Heart right ventricle (tissue), 16 donors: ENCODE measurements at regions not wholly inside any gene's neighbourhood (a gene's known extent, or its start where the extent isn't known, plus 50 kb on each side); places are given as distances from the start of the nearest gene placed in this dataset.
A peak's percentile ranks its signal among the peaks of the same experiment; 100 is the strongest.

ENCODE experiments used
- ATAC-seq, 8 donors: fragments of 200-7000 bp; cut with Tn5 transposase; one replicate each; pipeline ENCODE4 v1.9.1; 2020; ENCODE audit warnings: mild to moderate bottlenecking in 8 of 8, moderate library complexity in 8 of 8, moderate number of reproducible peaks in 1 of 8
- DNase-seq, 2 donors: peaks; one replicate each; pipeline ENCODE4 v3.0.0-alpha.2; 2020
- H3K27ac ChIP-seq, 10 donors: fragments of 200-600 bp; sonication (generic) in 2 of 10; one replicate each; pipeline versions ENCODE4 v1.5.0 to v1.8.0; 2020 to 2022; ENCODE audit warnings: mild to moderate bottlenecking in 3 of 10
- H3K27me3 ChIP-seq, 7 donors: fragments of 200-600 bp; one replicate each; pipeline ENCODE4 v1.8.0; 2021 to 2022; ENCODE audit warnings: mild to moderate bottlenecking in 2 of 7
- H3K36me3 ChIP-seq, 9 donors: fragments of 200-600 bp; sonication (generic) in 1 of 9; one replicate each; pipeline versions ENCODE4 v1.5.0 to v1.8.0; 2020 to 2022; ENCODE audit warnings: mild to moderate bottlenecking in 2 of 9
- H3K4me1 ChIP-seq, 9 donors: fragments of 200-600 bp; sonication (generic) in 1 of 9; one replicate each; pipeline versions ENCODE4 v1.5.0 to v1.8.0; 2020 to 2022; ENCODE audit warnings: mild to moderate bottlenecking in 4 of 9
- H3K4me3 ChIP-seq, 10 donors: fragments of 200-600 bp; sonication (generic) in 2 of 10; one replicate each; pipeline versions ENCODE4 v1.5.0 to v1.8.0; 2020 to 2022; ENCODE audit warnings: mild to moderate bottlenecking in 7 of 10, moderate library complexity in 2 of 10
- H3K9me3 ChIP-seq, 11 donors: fragments of 200-600 bp in 10 of 11; sonication (generic) in 2 of 11; one replicate each; pipeline versions ENCODE4 v1.5.0 to v1.8.0; 2013 to 2022; ENCODE audit warnings: mild to moderate bottlenecking in 2 of 11, control low read depth in 1 of 11, moderate library complexity in 1 of 11
- WGBS, 2 donors: extraction: QIAGEN DNeasy Blood & Tissue Kit; methylation state at CpG; one replicate each; pipeline ENCODE4 v1.1.7; 2013; ENCODE audit warnings: inconsistent platforms in 1 of 2; 5-methylcytosine and 5-hydroxymethylcytosine counted together
- intact Hi-C, 10 donors: fragments of 100-400 bp; cut with DNase I; formaldehyde crosslinking; loops; one replicate each; pipeline versions ENCODE4 v1.11.1 to v1.14.2; 2022
- TF ChIP-seq, protein P1 (sequence below), 9 donors: fragments of 200-600 bp; sonication (generic) in 2 of 9; IDR thresholded peaks; one replicate each; pipeline versions ENCODE4 v1.5.0 to v1.8.0; 2021 to 2022; ENCODE audit warnings: antibody characterized with exemption in 9 of 9, mild to moderate bottlenecking in 5 of 9, moderate library complexity in 1 of 9
- donor health status: Arrhythmogenic right ventricular cardiomyopathy.
- donor health status: ischemic (EF 13 %, LVEDD 7.1; RV severe dilation, severe dysfunction).
- donor health status: healthy with polysubstance abuse.
- donor health status: DM: no; HTN: yes; CAD: no.
- donor health status: DM: no; HTN: no; CAD: no.
- donor health status: ischemic (EF 25% LVEDD 6.9; RV normal size, moderate dysfunction).
- donor health status: ischemic (EF 25% LVEDD 5.7; RV mildly dilated, moderate dysfunction).
- donor health status: healthy.
- donor health status: DM: yes; HTN: yes; CAD: no.
- donor health status: Ischemic cardiomyopathy.
- donor health status: ischemic (EF 35%, LVEDD 5.7; RV mildly dilated, moderate dysfunction).
- donor health status: nonischemic (EF 11% LVEDD 7.7; RV severe dilation, severe dysfunction).
- donor health status: DM: yes; HTN: yes; CAD: no.
- donor health status: PGD.
- donor health status: ischemic (EF 29% LVEDD 5.4; RV normal size, mild dysfunction).
- donor health status: nonischemic (EF 23%, LVEDD 6.1; RV moderate dilation, normal function).

DNA sequence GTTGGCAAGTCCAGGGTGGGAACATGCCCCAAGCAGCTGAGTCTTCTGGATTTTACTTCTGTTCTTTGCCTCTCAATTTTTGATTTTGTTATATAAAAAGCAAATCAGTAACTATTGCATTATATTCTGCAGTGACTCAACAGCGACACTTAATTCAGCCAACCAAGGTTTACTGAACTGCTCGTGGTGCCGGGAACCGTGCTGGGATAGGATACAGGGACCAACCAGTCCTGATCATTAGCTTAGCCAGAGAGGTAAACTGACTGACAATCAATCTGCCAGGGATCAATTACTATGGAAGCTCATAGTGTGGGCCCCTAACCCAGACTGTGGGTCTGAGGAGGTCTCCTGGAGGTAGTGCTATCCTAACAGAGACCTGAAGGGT is 68.4 kb upstream of the ZNF281 start:
- H3K4me1 ChIP-seq, result peaks cover 0 to 4% (median 0%) of the 10 kb centered on the region in 9 donors
- TF ChIP-seq, protein P1, sequence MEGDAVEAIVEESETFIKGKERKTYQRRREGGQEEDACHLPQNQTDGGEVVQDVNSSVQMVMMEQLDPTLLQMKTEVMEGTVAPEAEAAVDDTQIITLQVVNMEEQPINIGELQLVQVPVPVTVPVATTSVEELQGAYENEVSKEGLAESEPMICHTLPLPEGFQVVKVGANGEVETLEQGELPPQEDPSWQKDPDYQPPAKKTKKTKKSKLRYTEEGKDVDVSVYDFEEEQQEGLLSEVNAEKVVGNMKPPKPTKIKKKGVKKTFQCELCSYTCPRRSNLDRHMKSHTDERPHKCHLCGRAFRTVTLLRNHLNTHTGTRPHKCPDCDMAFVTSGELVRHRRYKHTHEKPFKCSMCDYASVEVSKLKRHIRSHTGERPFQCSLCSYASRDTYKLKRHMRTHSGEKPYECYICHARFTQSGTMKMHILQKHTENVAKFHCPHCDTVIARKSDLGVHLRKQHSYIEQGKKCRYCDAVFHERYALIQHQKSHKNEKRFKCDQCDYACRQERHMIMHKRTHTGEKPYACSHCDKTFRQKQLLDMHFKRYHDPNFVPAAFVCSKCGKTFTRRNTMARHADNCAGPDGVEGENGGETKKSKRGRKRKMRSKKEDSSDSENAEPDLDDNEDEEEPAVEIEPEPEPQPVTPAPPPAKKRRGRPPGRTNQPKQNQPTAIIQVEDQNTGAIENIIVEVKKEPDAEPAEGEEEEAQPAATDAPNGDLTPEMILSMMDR (IDR thresholded peaks at IDR 0.05), result no peak
- ATAC-seq (no peak), DNase-seq (no peak)
- H3K36me3 ChIP-seq, result no peaks in the 10 kb centered on the region
- no peak overlapping the region for H3K27ac ChIP-seq
- no peaks in the 10 kb centered on the region for H3K9me3 ChIP-seq
- WGBS, 2 donors, result 95 to 96% methylated on average over 4 of the region's 4 CpGs
- intact Hi-C loops, result no loop called here
- peaks cover 0 to 21% (median 6%) of the 10 kb centered on the region in 7 donors for H3K27me3 ChIP-seq
- no peak overlapping the region for H3K4me3 ChIP-seq

DNA sequence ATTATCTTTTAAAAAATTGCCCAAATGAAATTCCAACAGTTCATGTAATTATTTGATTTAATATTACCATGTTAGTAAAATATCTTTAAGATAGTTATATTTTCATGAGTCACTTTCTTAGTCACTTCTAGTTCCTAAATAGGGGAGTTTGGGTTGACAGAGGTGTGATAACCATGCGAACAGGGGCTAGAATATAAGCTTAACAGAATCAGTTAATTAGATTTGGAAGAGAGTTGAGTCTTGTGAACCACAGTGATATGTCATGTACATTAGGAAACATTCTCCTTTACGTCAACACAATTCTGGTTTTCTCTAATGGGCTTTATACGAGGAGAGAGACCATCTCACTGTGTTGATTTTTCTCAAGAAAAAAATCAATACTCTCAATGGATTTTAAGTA is 64.8 kb upstream of the ZNF281 start:
- H3K27ac ChIP-seq, result no peak overlapping the region
- no peak for ATAC-seq
- TF ChIP-seq, protein P1 (IDR thresholded peaks at IDR 0.05), result no peak
- H3K4me1 ChIP-seq, result no peaks in the 10 kb centered on the region
- WGBS, 2 donors, result 67% methylated on average over 3 of the region's 3 CpGs
- no peak for DNase-seq
- peaks cover 0 to 28% (median 5%) of the 10 kb centered on the region in 7 donors for H3K27me3 ChIP-seq
- H3K36me3 ChIP-seq, result no peaks in the 10 kb centered on the region
- intact Hi-C loops, result no loop called here
- no peak overlapping the region for H3K4me3 ChIP-seq
- H3K9me3 ChIP-seq, result no peaks in the 10 kb centered on the region

DNA sequence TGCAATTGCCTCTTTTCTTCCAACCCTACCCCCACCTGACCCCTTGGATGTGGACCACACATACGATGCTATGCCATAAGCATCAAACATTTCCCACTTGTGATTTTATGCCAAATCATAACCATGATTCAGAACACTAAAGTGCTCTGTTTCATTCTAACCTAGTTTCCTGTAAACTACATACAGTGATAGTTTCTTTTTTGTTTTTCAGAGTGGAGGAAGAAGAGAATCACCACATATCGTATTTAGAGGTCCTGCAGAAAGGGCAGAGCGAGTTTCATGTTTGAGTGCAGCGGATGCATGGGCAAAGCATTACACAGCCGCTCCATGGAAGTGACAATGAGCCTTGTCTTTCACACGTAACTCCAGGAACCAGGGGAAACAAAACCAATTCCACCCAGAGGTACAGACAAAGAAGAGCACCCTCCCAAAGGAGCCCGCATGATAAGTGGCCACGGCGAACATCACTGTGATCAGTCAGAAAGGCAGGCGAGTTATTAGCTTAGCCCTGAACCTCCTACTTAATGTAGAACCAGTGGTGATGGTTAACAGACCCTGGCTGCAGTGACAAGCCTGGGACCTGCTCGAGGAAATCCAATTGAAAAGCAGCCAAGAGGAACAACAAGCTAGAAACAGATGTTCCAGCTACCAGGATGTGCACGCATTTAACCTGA is 64.0 kb upstream of the ZNF281 start:
- Histone ChIP-seq H3K36me3 (no peaks in the 10 kb centered on the region), H3K27ac (no peak overlapping the region), H3K4me3 (peak overlapping the region in 2 of 10 donors; percentile 17 to 27), H3K9me3 (no peaks in the 10 kb centered on the region), H3K4me1 (no peaks in the 10 kb centered on the region), H3K27me3 (peaks cover 0 to 28% (median 5%) of the 10 kb centered on the region in 7 donors)
- intact Hi-C loops, result no loop called here
- 27 to 34% methylated on average over 12 of the region's 12 CpGs for WGBS, 2 donors
- DNase-seq, result no peak
- TF ChIP-seq, protein P1 (IDR thresholded peaks at IDR 0.05), result no peak
- ATAC-seq, result peak in 1 of 8 donors; percentile 52

DNA sequence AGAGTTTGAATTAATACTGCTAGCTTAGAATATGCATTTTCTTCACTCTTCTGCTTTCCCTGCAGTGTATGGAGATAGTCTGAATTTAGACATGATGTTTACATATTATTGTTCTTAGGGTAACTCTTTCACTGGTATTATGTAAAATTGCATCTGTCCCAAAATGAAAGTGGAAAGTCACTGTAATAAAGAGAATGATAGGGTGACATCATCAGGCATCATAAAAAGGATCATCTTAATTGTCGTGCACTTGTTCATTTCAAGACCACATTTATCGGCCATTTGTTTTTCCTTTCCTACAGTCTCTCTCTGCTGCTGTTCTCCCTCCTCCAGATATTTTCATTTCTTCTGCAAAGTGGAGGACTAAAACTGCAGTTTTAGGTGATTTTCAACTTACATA is 61.9 kb upstream of the ZNF281 start:
- Histone ChIP-seq H3K27me3 (peaks cover 0 to 23% (median 3%) of the 10 kb centered on the region in 7 donors), H3K36me3 (no peaks in the 10 kb centered on the region), H3K4me3 (no peak overlapping the region), H3K4me1 (no peaks in the 10 kb centered on the region), H3K27ac (no peak overlapping the region), H3K9me3 (no peaks in the 10 kb centered on the region)
- intact Hi-C loops, result no loop called here
- 87 to 94% methylated on average over 2 of the region's 2 CpGs for WGBS, 2 donors
- ATAC-seq (no peak), DNase-seq (no peak)
- TF ChIP-seq, protein P1 (IDR thresholded peaks at IDR 0.05), result no peak
